ENCODE measurements at regions not wholly inside any gene's neighbourhood (a gene's known extent, or its start where the extent isn't known, plus 50 kb on each side); places are given as distances from the start of the nearest gene placed in this dataset.
"Not testable (repeated sequence)": the region's sequence is repeated elsewhere in the genome, so short reads cannot be mapped to it uniquely, and the experiment has no call there.

GRCh38 chr16:7233975-7234374 is 98.7 kb upstream of the RBFOX1 start:
- DNase-seq (ENCODE audit: low spot score) = no peak
- TF ChIP-seq POLR2A (IDR thresholded peaks at IDR 0.05) = no peak
- TF ChIP-seq CTCF (IDR thresholded peaks at IDR 0.05) = no peak
- no peak for TF ChIP-seq POLR2AphosphoS5 (IDR thresholded peaks at IDR 0.05)
- Histone ChIP-seq H3K27ac (no peak overlapping the region), H3K4me3 (no peak overlapping the region), H3K9me3 (no peaks in the 10 kb centered on the region), H3K4me1 (replicated peaks) (no peaks in the 10 kb centered on the region), H3K36me3 (no peaks in the 10 kb centered on the region), H3K27me3 (replicated peaks; ENCODE audit: insufficient read depth) (no peaks in the 10 kb centered on the region)
- WGBS = 30% methylated on average over 2 of the region's 2 CpGs
- intact Hi-C loops (cut with DNase I) = no loop called here

- intact Hi-C loops (cut with DNase I) = no loop called here
Observed at GRCh38 chr16:7231762-7232161, 100.9 kb upstream of the RBFOX1 start.

GRCh38 chr16:7229433-7230218 is 103.0 kb upstream of the RBFOX1 start:
- H3K27ac ChIP-seq; H3K36me3 ChIP-seq; DNase-seq (ENCODE audit: low spot score); H3K9me3 ChIP-seq; H3K4me1 ChIP-seq (replicated peaks); H3K4me3 ChIP-seq; H3K27me3 ChIP-seq (replicated peaks; ENCODE audit: insufficient read depth); intact Hi-C loops (cut with DNase I): not testable (repeated sequence)
- 59% methylated on average over 3 of the region's 3 CpGs for WGBS

More at GRCh38 chr16:7231762-7232161, 100.9 kb upstream of the RBFOX1 start:
- Histone ChIP-seq H3K4me1 (replicated peaks) (no peaks in the 10 kb centered on the region), H3K36me3 (no peaks in the 10 kb centered on the region), H3K27ac (no peak overlapping the region), H3K27me3 (replicated peaks; ENCODE audit: insufficient read depth) (no peaks in the 10 kb centered on the region), H3K4me3 (no peak overlapping the region), H3K9me3 (no peaks in the 10 kb centered on the region)
- TF ChIP-seq CTCF (IDR thresholded peaks at IDR 0.05) (no peak), POLR2AphosphoS5 (IDR thresholded peaks at IDR 0.05) (no peak), POLR2A (IDR thresholded peaks at IDR 0.05) (no peak)
- 93% methylated on average over 5 of the region's 5 CpGs for WGBS
- DNase-seq (ENCODE audit: low spot score) = no peak

GRCh38 chr16:7227229-7227721 is 105.4 kb upstream of the RBFOX1 start:
- intact Hi-C loops (cut with DNase I) = no loop called here
- Histone ChIP-seq H3K36me3 (no peaks in the 10 kb centered on the region), H3K27me3 (replicated peaks; ENCODE audit: insufficient read depth) (no peaks in the 10 kb centered on the region), H3K4me1 (replicated peaks) (no peaks in the 10 kb centered on the region), H3K9me3 (no peaks in the 10 kb centered on the region), H3K4me3 (no peak overlapping the region), H3K27ac (no peak overlapping the region)
- TF ChIP-seq POLR2A (IDR thresholded peaks at IDR 0.05) = no peak
- no peak for TF ChIP-seq CTCF (IDR thresholded peaks at IDR 0.05)
- no peak for DNase-seq (ENCODE audit: low spot score)
- WGBS = 14% methylated on average over 13 of the region's 13 CpGs

GRCh38 chr16:7221157-7221556 is 111.5 kb upstream of the RBFOX1 start:
- Histone ChIP-seq H3K27ac (no peak overlapping the region), H3K4me3 (no peak overlapping the region), H3K36me3 (no peaks in the 10 kb centered on the region), H3K4me1 (replicated peaks) (no peaks in the 10 kb centered on the region), H3K27me3 (replicated peaks; ENCODE audit: insufficient read depth) (no peaks in the 10 kb centered on the region), H3K9me3 (no peaks in the 10 kb centered on the region)
- WGBS = 85% methylated on average over 3 of the region's 3 CpGs
- DNase-seq (ENCODE audit: low spot score) = no peak
- intact Hi-C loops (cut with DNase I) = no loop called here
- TF ChIP-seq CTCF (IDR thresholded peaks at IDR 0.05) = no peak
- TF ChIP-seq POLR2AphosphoS5 (IDR thresholded peaks at IDR 0.05) = no peak
- no peak for TF ChIP-seq POLR2A (IDR thresholded peaks at IDR 0.05)
